Mucosa of descending colon (tissue), 3 donors: ENCODE measurements at regions not wholly inside any gene's neighbourhood (a gene's known extent, or its start where the extent isn't known, plus 50 kb on each side); places are given as distances from the start of the nearest gene placed in this dataset.

Experiments used
- ATAC-seq: fragments of 200-7000 bp; cut with Tn5 transposase; one replicate; pipeline ENCODE4 v1.9.1; 2020; ENCODE audit warnings: mild to moderate bottlenecking, moderate library complexity
- DNase-seq, 3 donors: peaks; one replicate each; pipeline ENCODE4 v3.0.0-alpha.2; 2020
- H3K36me3 ChIP-seq: fragments of 200-600 bp; one replicate; pipeline ENCODE4 v1.8.0; 2021; ENCODE audit warnings: low read depth, mild to moderate bottlenecking
- H3K4me1 ChIP-seq: fragments of 200-600 bp; one replicate; pipeline ENCODE4 v1.8.0; 2021; ENCODE audit warnings: low read depth, mild to moderate bottlenecking
- H3K4me3 ChIP-seq: fragments of 200-600 bp; one replicate; pipeline ENCODE4 v1.8.0; 2021; ENCODE audit warnings: mild to moderate bottlenecking
- H3K9me3 ChIP-seq: fragments of 200-600 bp; one replicate; pipeline ENCODE4 v1.8.0; 2021; ENCODE audit warnings: mild to moderate bottlenecking
- CTCF ChIP-seq: fragments of 200-600 bp; IDR thresholded peaks from one replicate; pipeline ENCODE4 v1.8.0; 2022; ENCODE audit warnings: antibody characterized with exemption, mild to moderate bottlenecking
- intact Hi-C, 2 donors: fragments of 100-400 bp; cut with DNase I in 1 of 2; cut with micrococcal nuclease in 1 of 2; formaldehyde crosslinking; loops; one replicate each; pipeline versions ENCODE4 v1.11.0 to v1.11.1; 2022; cut with DNase I, micrococcal nuclease
- donor health status: DM: no; HTN: no; CAD: no; lungs with moderate emphysema.
- donor health status: DM: no; HTN: no; CAD: no.
- donor health status: DM: no; HTN: yes; CAD: no.

DNA sequence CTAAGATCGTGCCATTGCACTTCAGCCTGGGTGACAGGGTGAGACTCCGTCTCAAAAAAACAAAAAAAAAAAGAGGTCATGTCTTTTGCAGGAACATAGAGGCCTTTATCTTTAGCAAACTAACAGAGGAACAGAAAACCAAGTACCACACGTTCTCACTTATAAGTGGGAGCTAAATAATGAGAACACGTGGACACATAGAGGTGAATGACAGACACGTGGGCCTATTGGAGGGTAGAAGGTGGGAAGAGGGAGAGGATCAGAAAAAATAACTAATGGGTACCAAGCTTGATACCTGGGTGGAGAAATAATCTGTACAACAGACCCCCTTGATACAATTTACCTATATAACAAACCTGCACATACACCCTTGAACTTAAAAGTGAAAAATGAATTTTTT is 401.4 kb upstream of the NAALADL2 start:
- Histone ChIP-seq H3K36me3 (no peaks in the 10 kb centered on the region), H3K4me1 (no peaks in the 10 kb centered on the region), H3K9me3 (peaks cover 4% of the 10 kb centered on the region), H3K4me3 (no peak overlapping the region)
- TF ChIP-seq CTCF: no peak
- DNase-seq (no peak), ATAC-seq (no peak)
- intact Hi-C loops: no loop called here

GRCh38 chr3:174460831-174461230 is 398.3 kb upstream of the NAALADL2 start:
- peaks cover 2% of the 10 kb centered on the region for H3K9me3 ChIP-seq
- no peak for DNase-seq
- H3K4me1 ChIP-seq: no peaks in the 10 kb centered on the region
- no peak overlapping the region for H3K4me3 ChIP-seq
- intact Hi-C loops: no loop called here
- TF ChIP-seq CTCF: no peak
- no peak for ATAC-seq
- no peaks in the 10 kb centered on the region for H3K36me3 ChIP-seq

- TF ChIP-seq CTCF: no peak
- no peaks in the 10 kb centered on the region for H3K4me1 ChIP-seq
- intact Hi-C loops: no loop called here
These were observed 396.2 kb upstream of the NAALADL2 start for GRCh38 chr3:174462916-174463315.

GRCh38 chr3:174465177-174465576 is 394.0 kb upstream of the NAALADL2 start:
- Histone ChIP-seq H3K4me3 (no peak overlapping the region), H3K36me3 (no peaks in the 10 kb centered on the region), H3K4me1 (no peaks in the 10 kb centered on the region), H3K9me3 (no peaks in the 10 kb centered on the region)
- intact Hi-C loops: no loop called here
- ATAC-seq (no peak), DNase-seq (no peak)
- TF ChIP-seq CTCF: no peak

More at GRCh38 chr3:174462916-174463315, 396.2 kb upstream of the NAALADL2 start:
- Histone ChIP-seq H3K9me3 (no peaks in the 10 kb centered on the region), H3K36me3 (no peaks in the 10 kb centered on the region), H3K4me3 (no peak overlapping the region)
- DNase-seq: no peak
- ATAC-seq: no peak

- no peaks in the 10 kb centered on the region for H3K9me3 ChIP-seq
- no peak for TF ChIP-seq CTCF
- H3K4me1 ChIP-seq: no peaks in the 10 kb centered on the region
- no peak for DNase-seq
- H3K36me3 ChIP-seq: no peaks in the 10 kb centered on the region
- ATAC-seq: no peak
- intact Hi-C loops: no loop called here
- H3K4me3 ChIP-seq: no peak overlapping the region
These were observed 392.6 kb upstream of the NAALADL2 start for GRCh38 chr3:174466471-174467054.

- intact Hi-C loops: no loop called here
- no peak for ATAC-seq
- Histone ChIP-seq H3K4me1 (no peaks in the 10 kb centered on the region), H3K9me3 (no peaks in the 10 kb centered on the region), H3K36me3 (no peaks in the 10 kb centered on the region), H3K4me3 (no peak overlapping the region)
- DNase-seq: no peak
- TF ChIP-seq CTCF: no peak
These were observed 381.6 kb upstream of the NAALADL2 start for GRCh38 chr3:174477491-174477890.
